MM.1S (cell line): ENCODE measurements at regions not wholly inside any gene's neighbourhood (a gene's known extent, or its start where the extent isn't known, plus 50 kb on each side); places are given as distances from the start of the nearest gene placed in this dataset.
A peak's percentile ranks its signal among the peaks of the same experiment; 100 is the strongest.

Experiments
- DNase-seq: peaks from one replicate; pipeline ENCODE4 v3.0.0-alpha.2; 2015
- H2AFZ ChIP-seq: fragments of 300-600 bp; sonication (generic); 2 replicates; pipeline ENCODE4 v1.6.0; 2016; ENCODE audit warnings: antibody characterized with exemption, low read length
- H3F3A ChIP-seq: fragments of 300-600 bp; sonication (generic); 2 replicates; pipeline ENCODE4 v1.6.1; 2016; ENCODE audit warnings: mild to moderate bottlenecking, antibody characterized with exemption, low read length, moderate library complexity, mixed read lengths; ENCODE audit not compliant: insufficient read depth
- H3K27ac ChIP-seq: fragments of 300-600 bp; sonication (generic); 2 replicates; pipeline ENCODE4 v1.5.1; 2016; ENCODE audit warnings: mild to moderate bottlenecking, low read length
- H3K27me3 ChIP-seq: fragments of 300-600 bp; sonication (generic); replicated peaks from 2 replicates; pipeline ENCODE4 v1.6.0; 2016; ENCODE audit warnings: low read length; ENCODE audit not compliant: insufficient read depth
- H3K36me3 ChIP-seq: fragments of 300-600 bp; sonication (generic); replicated peaks from 2 replicates; pipeline ENCODE4 v1.6.1; 2016; ENCODE audit warnings: mild to moderate bottlenecking, low read length, mixed read lengths; ENCODE audit not compliant: insufficient read depth
- H3K4me1 ChIP-seq: fragments of 300-600 bp; sonication (generic); 2 replicates; pipeline ENCODE4 v1.6.1; 2016; ENCODE audit warnings: low read length, mixed read lengths
- H3K4me2 ChIP-seq: fragments of 300-600 bp; sonication (generic); 2 replicates; pipeline ENCODE4 v1.6.0; 2016; ENCODE audit warnings: low read depth, low read length
- H3K4me3 ChIP-seq: fragments of 300-600 bp; sonication (generic); 2 replicates; pipeline ENCODE4 v1.5.1; 2016; ENCODE audit warnings: low read length, mixed read lengths
- H3K79me2 ChIP-seq: fragments of 300-600 bp; sonication (generic); 2 replicates; pipeline ENCODE4 v1.6.1; 2016; ENCODE audit warnings: mixed run types, low read length, mixed read lengths
- H3K9ac ChIP-seq: fragments of 300-600 bp; sonication (generic); 2 replicates; pipeline ENCODE4 v1.6.1; 2016; ENCODE audit warnings: low read length, mixed read lengths
- H3K9me2 ChIP-seq: fragments of 300-600 bp; sonication (generic); replicated peaks from 2 replicates; pipeline ENCODE4 v1.6.1; 2016; ENCODE audit warnings: mild to moderate bottlenecking, low read length, mixed read lengths; ENCODE audit not compliant: insufficient read depth
- H3K9me3 ChIP-seq: fragments of 300-600 bp; sonication (generic); replicated peaks from 2 replicates; pipeline ENCODE4 v1.6.1; 2016; ENCODE audit warnings: mild to moderate bottlenecking, low read length, mixed read lengths; ENCODE audit not compliant: insufficient read depth
- H4K20me1 ChIP-seq: fragments of 300-600 bp; sonication (generic); 2 replicates; pipeline ENCODE4 v1.6.1; 2016; ENCODE audit warnings: mild to moderate bottlenecking, low read length, moderate library complexity, mixed read lengths; ENCODE audit not compliant: insufficient read depth
- CTCF ChIP-seq: fragments of 300-600 bp; sonication (generic); IDR thresholded peaks from 2 replicates; pipeline ENCODE4 v1.5.1; 2016; ENCODE audit warnings: antibody characterized with exemption, low read length, mixed read lengths
- EZH2 ChIP-seq: fragments of 300-600 bp; sonication (generic); optimal IDR thresholded peaks from 2 replicates; pipeline ENCODE3; 2017; ENCODE audit warnings: low read depth, mild to moderate bottlenecking, antibody characterized with exemption, low read length, mixed read lengths
- EZH2phosphoT487 ChIP-seq: fragments of 300-600 bp; sonication (generic); IDR thresholded peaks from 2 replicates; pipeline ENCODE4 v1.6.1; 2018; ENCODE audit warnings: antibody characterized with exemption, low read length

- no peak overlapping the region for H3K9ac ChIP-seq
- DNase-seq = no peak
- H3K4me1 ChIP-seq = peaks cover 15% of the 10 kb centered on the region
- no peaks in the 10 kb centered on the region for H3K9me3 ChIP-seq
- no peak overlapping the region for H3K4me2 ChIP-seq
- H3K27ac ChIP-seq = no peak overlapping the region
- H3K9me2 ChIP-seq = no peaks in the 10 kb centered on the region
- H3K27me3 ChIP-seq = no peaks in the 10 kb centered on the region
- no peaks in the 10 kb centered on the region for H3K36me3 ChIP-seq
- TF ChIP-seq CTCF = no peak
- no peak for TF ChIP-seq EZH2phosphoT487
- no peak for TF ChIP-seq EZH2
- H3F3A ChIP-seq = peaks cover 10% of the 10 kb centered on the region; the same call in 1 of the 2 replicates
- H4K20me1 ChIP-seq = no peaks in the 10 kb centered on the region
- H3K4me3 ChIP-seq = no peak overlapping the region
- no peaks in the 10 kb centered on the region for H3K79me2 ChIP-seq
- no peak overlapping the region for H2AFZ ChIP-seq
Measured at GRCh38 chr2:164389411-164389810, 231.9 kb downstream of the GRB14 start.

GRCh38 chr2:164388511-164388910 lies 232.8 kb downstream of the GRB14 start:
- Histone ChIP-seq H3K27ac (peak overlapping the region; percentile 38; the same call in 1 of the 2 replicates), H4K20me1 (no peaks in the 10 kb centered on the region), H3K9ac (no peak overlapping the region), H3K27me3 (no peaks in the 10 kb centered on the region), H3K36me3 (no peaks in the 10 kb centered on the region), H3K9me2 (no peaks in the 10 kb centered on the region), H3F3A (peaks cover 10% of the 10 kb centered on the region; the same call in 1 of the 2 replicates), H3K4me1 (peaks cover 15% of the 10 kb centered on the region), H3K79me2 (no peaks in the 10 kb centered on the region), H3K4me3 (0 out of 2 replicates have a peak overlapping the region, but pooled peaks have one; percentile 7), H3K9me3 (no peaks in the 10 kb centered on the region), H2AFZ (peak overlapping the region; percentile 63), H3K4me2 (peak overlapping the region; percentile 56)
- no peak for TF ChIP-seq CTCF
- no peak for TF ChIP-seq EZH2phosphoT487
- TF ChIP-seq EZH2 = no peak
- peak; percentile 84 for DNase-seq

GRCh38 chr2:164386231-164386630 lies 235.1 kb downstream of the GRB14 start:
- no peak for TF ChIP-seq EZH2
- no peak for TF ChIP-seq CTCF
- TF ChIP-seq EZH2phosphoT487 = no peak
- H3K4me3 ChIP-seq = no peak overlapping the region
- no peaks in the 10 kb centered on the region for H3K36me3 ChIP-seq
- no peaks in the 10 kb centered on the region for H3K27me3 ChIP-seq
- no peak overlapping the region for H3K4me2 ChIP-seq
- no peaks in the 10 kb centered on the region for H3K9me2 ChIP-seq
- H4K20me1 ChIP-seq = no peaks in the 10 kb centered on the region
- no peaks in the 10 kb centered on the region for H3K9me3 ChIP-seq
- peaks cover 10% of the 10 kb centered on the region; the same call in 1 of the 2 replicates for H3F3A ChIP-seq
- no peak overlapping the region for H3K9ac ChIP-seq
- DNase-seq = no peak
- H2AFZ ChIP-seq = no peak overlapping the region
- peaks cover 15% of the 10 kb centered on the region for H3K4me1 ChIP-seq
- H3K79me2 ChIP-seq = no peaks in the 10 kb centered on the region
- H3K27ac ChIP-seq = no peak overlapping the region
